CD4-positive, CD25-positive, alpha-beta regulatory T cell (primary cell): ENCODE measurements at regions not wholly inside any gene's neighbourhood (a gene's known extent, or its start where the extent isn't known, plus 50 kb on each side); places are given as distances from the start of the nearest gene placed in this dataset.

Experiments
- ATAC-seq, 2 donors: fragments of 150-1000 bp; cut with Tn5 transposase; one replicate each; pipeline ENCODE4 v1.10.0; 2021; ENCODE audit warnings: low read depth in 2 of 2, moderate number of reproducible peaks in 2 of 2, moderate library complexity in 1 of 2
- DNase-seq, 3 donors: peaks; one replicate each; pipeline versions ENCODE4 v3.0.0 to v3.0.0-alpha.2; 2012 to 2022; ENCODE audit warnings: mixed read lengths in 1 of 3
- H3K27ac ChIP-seq: one replicate; pipeline ENCODE4 v1.7.0; 2013; ENCODE audit warnings: mild to moderate bottlenecking, low read length; ENCODE audit not compliant: insufficient read depth, poor library complexity, severe bottlenecking
- H3K27me3 ChIP-seq: one replicate; pipeline ENCODE4 v1.7.0; 2013; ENCODE audit warnings: low read length; ENCODE audit not compliant: control insufficient read depth, insufficient read depth
- H3K36me3 ChIP-seq: one replicate; pipeline ENCODE4 v1.7.0; 2013; ENCODE audit warnings: mild to moderate bottlenecking, low read length, moderate library complexity; ENCODE audit not compliant: control insufficient read depth, insufficient read depth
- H3K4me1 ChIP-seq: 2 replicates; pipeline ENCODE4 v1.7.0; 2013; ENCODE audit warnings: mild to moderate bottlenecking, low read length; ENCODE audit not compliant: insufficient read depth, control insufficient read depth, poor library complexity, severe bottlenecking
- H3K4me3 ChIP-seq: one replicate; pipeline ENCODE4 v1.7.0; 2013; ENCODE audit warnings: low read depth, mild to moderate bottlenecking, low read length, moderate library complexity
- H3K9me3 ChIP-seq, 2 experiments: 1 replicate in 1 of 2; 2 replicates in 1 of 2; pipeline ENCODE4 v1.7.0; 2013; ENCODE audit warnings: low read length in 2 of 2, mild to moderate bottlenecking in 1 of 2, moderate library complexity in 1 of 2; ENCODE audit not compliant: control insufficient read depth in 2 of 2
- H3K27ac Mint-ChIP-seq, 3 donors: one replicate each; pipeline ENCODE4 v1.8.0; 2020 to 2022; ENCODE audit warnings: mild to moderate bottlenecking in 3 of 3, mixed read lengths in 3 of 3, moderate library complexity in 2 of 3
- H3K27me3 Mint-ChIP-seq: one replicate; pipeline ENCODE4 v1.8.0; 2022; ENCODE audit warnings: mild to moderate bottlenecking, mixed read lengths
- H3K36me3 Mint-ChIP-seq: one replicate; pipeline ENCODE4 v1.8.0; 2020; ENCODE audit warnings: mixed read lengths
- H3K4me1 Mint-ChIP-seq, 4 donors: one replicate each; pipeline ENCODE4 v1.8.0; 2020 to 2022; ENCODE audit warnings: mixed read lengths in 4 of 4, mild to moderate bottlenecking in 1 of 4
- H3K4me3 Mint-ChIP-seq, 4 donors: one replicate each; pipeline ENCODE4 v1.8.0; 2020 to 2022; ENCODE audit warnings: mild to moderate bottlenecking in 4 of 4, mixed read lengths in 4 of 4, moderate library complexity in 3 of 4
- H3K9me3 Mint-ChIP-seq, 7 donors: one replicate each; pipeline ENCODE4 v1.8.0; 2020 to 2022; ENCODE audit warnings: mixed read lengths in 7 of 7, mild to moderate bottlenecking in 3 of 7, moderate library complexity in 2 of 7

- Mint-ChIP-seq H3K36me3 (no peaks in the 10 kb centered on the region), H3K27me3 (peaks cover 13% of the 10 kb centered on the region), H3K4me3 (no peak overlapping the region), H3K9me3 (peaks cover 0 to 5% (median 0%) of the 10 kb centered on the region in 7 donors), H3K27ac (no peak overlapping the region), H3K4me1 (peaks cover 0 to 2% (median 0%) of the 10 kb centered on the region in 4 donors)
- Histone ChIP-seq H3K4me3 (no peak overlapping the region), H3K27ac (no peak overlapping the region), H3K27me3 (no peaks in the 10 kb centered on the region), H3K36me3 (no peaks in the 10 kb centered on the region), H3K4me1 (no peaks in the 10 kb centered on the region), H3K9me3 (no peaks in the 10 kb centered on the region)
- no peak for ATAC-seq
- no peak for DNase-seq
These were observed 138.6 kb upstream of the AJAP1 start for GRCh38 chr1:4515727-4516289.

- H3K4me3 ChIP-seq, result no peak overlapping the region
- no peaks in the 10 kb centered on the region for H3K36me3 ChIP-seq
- H3K27me3 Mint-ChIP-seq, result peaks cover 13% of the 10 kb centered on the region
- no peaks in the 10 kb centered on the region for H3K9me3 ChIP-seq
- peaks cover 0 to 5% (median 0%) of the 10 kb centered on the region in 7 donors for H3K9me3 Mint-ChIP-seq
- no peaks in the 10 kb centered on the region for H3K36me3 Mint-ChIP-seq
- H3K27ac ChIP-seq, result no peak overlapping the region
- no peak for ATAC-seq
- H3K4me1 Mint-ChIP-seq, result peaks cover 0 to 2% (median 0%) of the 10 kb centered on the region in 4 donors
- H3K4me1 ChIP-seq, result no peaks in the 10 kb centered on the region
- no peaks in the 10 kb centered on the region for H3K27me3 ChIP-seq
- H3K4me3 Mint-ChIP-seq, result no peak overlapping the region
- no peak for DNase-seq
- H3K27ac Mint-ChIP-seq, result no peak overlapping the region
These were observed 137.8 kb upstream of the AJAP1 start for GRCh38 chr1:4516596-4516995.

DNA sequence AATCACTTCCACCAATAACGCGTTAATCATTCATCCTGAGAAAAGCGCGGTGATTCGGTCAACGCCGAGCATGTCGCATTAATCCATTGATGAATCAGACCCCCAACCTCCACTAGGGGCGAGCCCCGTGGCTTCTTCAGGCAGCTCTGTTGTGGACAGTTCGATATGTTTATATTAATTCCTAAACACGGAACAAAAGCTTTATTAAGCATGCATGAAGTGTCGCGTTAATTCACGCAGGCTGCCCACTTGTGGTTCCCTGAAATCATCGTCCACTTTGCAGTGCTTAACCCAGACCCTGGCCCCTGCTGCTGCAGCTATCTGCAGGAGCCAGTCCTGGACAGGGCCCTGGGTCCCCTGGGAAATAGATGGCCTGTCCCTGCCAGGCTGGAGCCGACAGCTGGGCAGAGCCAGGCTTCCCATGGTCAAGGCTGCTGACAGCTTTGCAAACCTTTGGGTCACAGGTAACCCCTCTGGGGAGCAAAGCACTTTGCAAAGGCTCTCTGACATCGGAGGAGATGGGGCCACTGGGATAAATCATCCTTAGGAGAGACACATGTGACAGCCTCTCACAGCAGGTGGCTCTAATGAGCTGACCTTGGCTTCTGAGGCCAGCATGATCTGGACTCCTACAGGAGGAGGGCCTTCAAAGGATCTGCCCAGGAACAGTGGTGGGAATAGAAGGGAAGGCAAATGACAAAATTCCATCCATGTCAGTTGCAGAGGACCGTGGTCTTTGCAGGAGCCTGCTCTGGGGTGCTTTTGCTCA is 137.0 kb upstream of the AJAP1 start:
- Histone ChIP-seq H3K36me3 (no peaks in the 10 kb centered on the region), H3K9me3 (no peaks in the 10 kb centered on the region), H3K4me3 (no peak overlapping the region), H3K27me3 (no peaks in the 10 kb centered on the region), H3K27ac (no peak overlapping the region), H3K4me1 (no peaks in the 10 kb centered on the region)
- DNase-seq, result no peak
- Mint-ChIP-seq H3K4me3 (no peak overlapping the region), H3K9me3 (peaks cover 0 to 5% (median 0%) of the 10 kb centered on the region in 7 donors), H3K27me3 (peaks cover 5% of the 10 kb centered on the region), H3K36me3 (no peaks in the 10 kb centered on the region), H3K27ac (no peak overlapping the region), H3K4me1 (peaks cover 0 to under 1% (median 0%) of the 10 kb centered on the region in 4 donors)
- no peak for ATAC-seq

GRCh38 chr1:4518621-4519020 is 135.8 kb upstream of the AJAP1 start:
- no peak overlapping the region for H3K27ac Mint-ChIP-seq
- H3K4me1 Mint-ChIP-seq, result no peaks in the 10 kb centered on the region
- no peaks in the 10 kb centered on the region for H3K27me3 ChIP-seq
- no peaks in the 10 kb centered on the region for H3K36me3 Mint-ChIP-seq
- no peaks in the 10 kb centered on the region for H3K4me1 ChIP-seq
- H3K9me3 Mint-ChIP-seq, result peaks cover 0 to 5% (median 0%) of the 10 kb centered on the region in 7 donors
- no peak overlapping the region for H3K4me3 ChIP-seq
- H3K4me3 Mint-ChIP-seq, result no peak overlapping the region
- peaks cover 4% of the 10 kb centered on the region for H3K27me3 Mint-ChIP-seq
- no peaks in the 10 kb centered on the region for H3K9me3 ChIP-seq
- no peak overlapping the region for H3K27ac ChIP-seq
- DNase-seq, result no peak
- H3K36me3 ChIP-seq, result no peaks in the 10 kb centered on the region
- no peak for ATAC-seq

- no peaks in the 10 kb centered on the region for H3K9me3 ChIP-seq
- no peak for ATAC-seq
- Mint-ChIP-seq H3K4me1 (no peaks in the 10 kb centered on the region), H3K27ac (no peak overlapping the region), H3K4me3 (no peak overlapping the region), H3K36me3 (no peaks in the 10 kb centered on the region), H3K27me3 (peaks cover 4% of the 10 kb centered on the region), H3K9me3 (no peaks in the 10 kb centered on the region)
- H3K36me3 ChIP-seq, result no peaks in the 10 kb centered on the region
- no peak for DNase-seq
- no peak overlapping the region for H3K27ac ChIP-seq
- no peaks in the 10 kb centered on the region for H3K27me3 ChIP-seq
- no peaks in the 10 kb centered on the region for H3K4me1 ChIP-seq
- no peak overlapping the region for H3K4me3 ChIP-seq
These were observed 134.5 kb upstream of the AJAP1 start for GRCh38 chr1:4519954-4520353.

- ATAC-seq (no peak), DNase-seq (no peak)
- Mint-ChIP-seq H3K27ac (no peak overlapping the region), H3K4me1 (no peaks in the 10 kb centered on the region), H3K27me3 (peaks cover 4% of the 10 kb centered on the region), H3K36me3 (no peaks in the 10 kb centered on the region), H3K4me3 (no peak overlapping the region), H3K9me3 (no peaks in the 10 kb centered on the region)
- H3K4me3 ChIP-seq, result no peak overlapping the region
- H3K9me3 ChIP-seq, result no peaks in the 10 kb centered on the region
- no peak overlapping the region for H3K27ac ChIP-seq
- no peaks in the 10 kb centered on the region for H3K36me3 ChIP-seq
- no peaks in the 10 kb centered on the region for H3K4me1 ChIP-seq
- no peaks in the 10 kb centered on the region for H3K27me3 ChIP-seq
These were observed 130.9 kb upstream of the AJAP1 start for GRCh38 chr1:4523551-4523950.

DNA sequence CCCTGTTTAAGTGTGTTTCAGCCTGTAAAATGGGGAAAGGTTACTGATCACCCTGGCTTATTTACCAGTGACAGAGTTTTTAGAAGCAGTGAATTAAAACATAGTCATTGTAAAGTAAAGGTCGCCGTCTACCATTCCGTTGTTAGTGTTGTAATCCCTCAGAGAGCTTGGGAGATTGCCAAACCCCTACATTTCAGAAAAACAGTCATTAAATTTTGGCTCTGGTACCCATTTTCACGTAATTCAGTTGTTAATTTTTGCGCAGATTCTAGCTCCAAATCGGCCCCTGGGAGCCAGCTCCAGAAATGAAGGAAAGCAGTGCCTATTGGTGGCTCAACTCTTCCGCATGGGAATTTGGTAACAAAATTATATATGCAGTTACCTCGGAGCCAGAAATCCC is 127.7 kb upstream of the AJAP1 start:
- H3K36me3 ChIP-seq, result no peaks in the 10 kb centered on the region
- no peaks in the 10 kb centered on the region for H3K4me1 ChIP-seq
- no peak overlapping the region for H3K4me3 Mint-ChIP-seq
- H3K27ac Mint-ChIP-seq, result no peak overlapping the region
- no peaks in the 10 kb centered on the region for H3K4me1 Mint-ChIP-seq
- no peaks in the 10 kb centered on the region for H3K27me3 ChIP-seq
- no peak overlapping the region for H3K4me3 ChIP-seq
- no peaks in the 10 kb centered on the region for H3K9me3 ChIP-seq
- H3K27me3 Mint-ChIP-seq, result peaks cover 5% of the 10 kb centered on the region
- no peak for ATAC-seq
- no peaks in the 10 kb centered on the region for H3K9me3 Mint-ChIP-seq
- H3K27ac ChIP-seq, result no peak overlapping the region
- no peak for DNase-seq
- H3K36me3 Mint-ChIP-seq, result no peaks in the 10 kb centered on the region

DNA sequence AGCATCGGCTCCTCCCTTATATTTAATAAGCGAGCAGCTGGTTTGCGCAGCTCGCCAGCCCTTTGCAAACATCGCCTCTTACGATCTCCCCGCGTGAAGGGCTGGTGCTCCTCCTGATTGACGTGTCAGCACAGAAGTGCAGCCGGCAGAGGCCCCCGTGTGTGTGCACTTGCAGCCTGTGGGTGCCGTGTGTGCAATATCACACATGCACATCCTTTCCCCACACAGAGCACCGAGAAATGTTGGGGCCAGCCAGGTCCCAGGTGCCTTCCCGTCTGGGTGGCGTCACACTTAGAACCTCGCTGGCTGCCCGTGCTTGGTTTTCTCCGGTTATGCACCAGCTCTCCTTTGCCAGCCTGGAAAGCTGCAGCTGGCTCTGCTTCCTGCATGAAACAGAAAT is 126.6 kb upstream of the AJAP1 start:
- no peaks in the 10 kb centered on the region for H3K36me3 Mint-ChIP-seq
- ATAC-seq (no peak), DNase-seq (no peak)
- no peaks in the 10 kb centered on the region for H3K27me3 ChIP-seq
- H3K4me3 ChIP-seq, result no peak overlapping the region
- no peak overlapping the region for H3K27ac Mint-ChIP-seq
- H3K4me1 ChIP-seq, result no peaks in the 10 kb centered on the region
- peaks cover 0 to 3% (median 0%) of the 10 kb centered on the region in 7 donors for H3K9me3 Mint-ChIP-seq
- H3K27ac ChIP-seq, result no peak overlapping the region
- H3K4me1 Mint-ChIP-seq, result no peaks in the 10 kb centered on the region
- H3K9me3 ChIP-seq, result no peaks in the 10 kb centered on the region
- H3K36me3 ChIP-seq, result no peaks in the 10 kb centered on the region
- peaks cover 5% of the 10 kb centered on the region for H3K27me3 Mint-ChIP-seq
- H3K4me3 Mint-ChIP-seq, result no peak overlapping the region
